Stimulated activated naive CD8-positive, alpha-beta T cell treated with anti-CD3 and anti-CD28 coated beads, Interleukin-15, Interleukin-2, amounts not matched to agents 100 ng/mL and 50 ng/mL, for 24 hours (primary cell): ENCODE measurements at regions not wholly inside any gene's neighbourhood (a gene's known extent, or its start where the extent isn't known, plus 50 kb on each side); places are given as distances from the start of the nearest gene placed in this dataset.

Source experiments
- H3K27ac Mint-ChIP-seq: one replicate; pipeline ENCODE4 v1.8.0; 2021; ENCODE audit warnings: mild to moderate bottlenecking, mixed read lengths
- H3K27me3 Mint-ChIP-seq: one replicate; pipeline ENCODE4 v1.8.0; 2021; ENCODE audit warnings: mixed read lengths
- H3K36me3 Mint-ChIP-seq: one replicate; pipeline ENCODE4 v1.8.0; 2021; ENCODE audit warnings: low read depth, mixed read lengths
- H3K4me1 Mint-ChIP-seq: one replicate; pipeline ENCODE4 v1.8.0; 2021; ENCODE audit warnings: low read depth, mixed read lengths
- H3K4me3 Mint-ChIP-seq: one replicate; pipeline ENCODE4 v1.8.0; 2021; ENCODE audit warnings: mild to moderate bottlenecking, mixed read lengths
- H3K9me3 Mint-ChIP-seq: one replicate; pipeline ENCODE4 v1.8.0; 2021; ENCODE audit warnings: mixed read lengths

DNA sequence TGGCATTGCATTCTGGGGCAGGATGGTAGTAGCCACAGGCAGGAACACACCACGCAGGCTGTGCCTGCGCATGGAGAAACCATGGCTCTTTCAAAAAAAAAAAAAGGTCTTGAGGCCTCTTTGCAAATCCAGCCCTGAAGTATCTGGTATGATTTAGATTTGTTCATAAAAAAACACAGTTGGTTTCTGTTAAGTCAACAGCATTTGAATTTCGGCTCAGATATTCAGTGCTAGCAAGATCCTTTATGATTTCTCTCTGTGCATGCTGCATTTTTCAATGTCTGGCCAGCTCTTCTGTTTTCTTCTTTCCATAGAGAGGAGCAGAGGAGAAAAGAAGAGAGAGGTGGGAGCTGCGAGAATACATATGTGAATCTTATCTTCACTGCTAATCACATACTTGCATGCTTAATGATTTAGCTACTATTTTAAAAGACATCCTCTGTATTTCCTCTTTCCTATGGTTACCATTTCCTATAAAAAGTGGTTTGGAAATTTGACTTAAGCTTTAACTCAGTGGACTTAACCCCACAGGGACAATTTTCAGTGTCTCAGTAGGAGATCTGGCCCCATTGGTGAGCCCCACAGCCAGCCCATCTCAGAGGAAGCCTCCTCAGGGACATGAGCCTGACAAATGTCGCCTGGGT, 214.3 kb upstream of the APCDD1 start:
- no peaks in the 10 kb centered on the region for H3K4me1 Mint-ChIP-seq
- no peaks in the 10 kb centered on the region for H3K27me3 Mint-ChIP-seq
- no peak overlapping the region for H3K4me3 Mint-ChIP-seq
- H3K36me3 Mint-ChIP-seq = no peaks in the 10 kb centered on the region
- no peak overlapping the region for H3K27ac Mint-ChIP-seq
- H3K9me3 Mint-ChIP-seq = no peaks in the 10 kb centered on the region

DNA sequence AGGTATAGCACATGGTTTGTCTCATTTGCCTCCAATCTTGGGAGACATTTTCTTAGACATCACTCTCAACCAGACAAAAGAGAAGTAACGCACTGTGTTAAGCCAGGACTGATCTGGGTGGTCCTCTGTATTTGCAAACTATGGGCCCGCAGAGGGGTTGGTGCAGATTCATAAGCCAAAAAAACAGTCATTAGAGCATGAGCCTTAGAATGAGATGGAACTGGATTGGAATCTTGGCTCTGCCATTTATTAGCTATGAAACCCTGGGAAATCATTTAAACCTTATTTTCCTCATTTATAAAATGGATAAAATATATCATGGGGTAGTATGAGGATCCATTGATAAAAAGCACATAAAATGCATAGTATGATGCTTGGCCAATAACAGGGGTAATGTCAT, 213.5 kb upstream of the APCDD1 start:
- Mint-ChIP-seq H3K27ac (no peak overlapping the region), H3K36me3 (no peaks in the 10 kb centered on the region), H3K27me3 (no peaks in the 10 kb centered on the region), H3K4me3 (no peak overlapping the region), H3K9me3 (no peaks in the 10 kb centered on the region), H3K4me1 (no peaks in the 10 kb centered on the region)

DNA sequence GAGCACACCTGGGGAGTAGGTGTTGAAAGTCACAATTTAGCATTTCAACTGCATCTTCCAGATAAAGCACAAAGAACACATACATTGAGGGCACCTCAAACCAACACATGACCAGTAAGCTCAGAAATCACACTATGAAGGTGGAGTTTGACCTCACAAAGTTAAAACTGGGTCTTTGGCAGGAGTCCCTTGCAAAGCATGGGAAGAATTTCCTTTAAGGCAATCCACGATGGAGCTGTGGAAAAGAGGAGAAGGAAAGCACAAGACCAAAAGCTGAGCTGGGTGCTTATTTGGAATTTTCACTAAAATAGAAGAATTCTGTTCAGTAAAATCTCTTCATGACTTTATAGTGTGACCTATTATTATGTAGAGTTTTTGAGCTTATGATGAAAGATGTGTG, 212.9 kb upstream of the APCDD1 start:
- no peaks in the 10 kb centered on the region for H3K4me1 Mint-ChIP-seq
- H3K27me3 Mint-ChIP-seq = no peaks in the 10 kb centered on the region
- H3K4me3 Mint-ChIP-seq = no peak overlapping the region
- no peaks in the 10 kb centered on the region for H3K9me3 Mint-ChIP-seq
- no peaks in the 10 kb centered on the region for H3K36me3 Mint-ChIP-seq
- H3K27ac Mint-ChIP-seq = no peak overlapping the region

DNA sequence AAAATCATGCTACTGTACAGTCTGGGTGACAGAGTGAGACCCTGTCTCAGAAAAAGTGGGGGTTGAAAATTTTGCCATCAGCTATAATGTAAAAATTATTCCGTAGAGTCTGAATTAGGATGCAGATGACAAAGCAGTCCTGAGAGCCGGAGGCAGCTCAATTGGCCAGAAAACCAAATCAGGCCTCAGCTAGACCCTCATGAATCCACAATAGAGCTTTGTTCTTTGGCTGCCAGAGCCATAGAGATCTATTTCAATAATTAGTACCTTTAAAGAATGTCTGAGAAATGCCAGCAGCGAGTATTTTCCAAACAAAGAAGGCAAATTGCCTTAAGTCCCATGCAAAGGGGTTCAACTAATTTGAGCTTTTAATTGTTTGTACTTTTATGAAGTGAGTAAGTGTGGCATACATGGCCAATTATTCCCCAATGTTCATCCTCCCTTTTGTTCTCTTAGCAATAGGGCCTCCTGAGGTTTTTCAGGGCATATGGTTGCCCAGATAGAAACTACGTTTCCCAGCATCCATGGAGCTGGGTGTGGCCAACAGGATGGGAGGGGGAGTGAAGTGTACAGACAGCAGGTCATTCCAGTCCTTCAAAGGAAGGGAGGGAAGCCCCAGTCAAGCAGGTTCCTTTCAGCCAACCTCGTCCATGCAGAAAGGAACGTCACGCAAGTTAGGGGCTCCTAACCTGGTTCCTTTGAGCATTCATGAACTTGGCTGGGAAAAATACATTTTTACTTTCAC, 211.3 kb upstream of the APCDD1 start:
- Mint-ChIP-seq H3K9me3 (no peaks in the 10 kb centered on the region), H3K27ac (no peak overlapping the region)

DNA sequence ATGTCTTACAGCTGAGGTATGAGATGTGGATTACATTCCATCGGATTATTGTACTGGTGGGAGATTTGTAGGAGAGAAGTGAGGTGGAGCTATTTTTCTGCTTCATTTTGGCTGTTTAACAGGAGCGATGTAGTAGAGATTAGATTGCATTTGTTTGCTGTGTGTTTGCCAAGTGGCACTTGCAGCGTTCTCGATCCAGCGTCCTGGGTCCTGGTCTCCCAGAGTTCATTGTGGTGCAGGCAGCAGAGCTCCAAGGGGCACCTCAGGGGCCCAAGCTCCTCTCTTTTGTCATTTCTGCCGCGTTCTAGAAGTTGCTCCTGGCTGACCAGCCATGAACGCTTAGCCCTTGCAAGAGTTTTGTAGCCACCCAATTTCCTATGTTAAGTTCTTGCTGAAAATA, 210.1 kb upstream of the APCDD1 start:
- Mint-ChIP-seq H3K36me3 (no peaks in the 10 kb centered on the region), H3K27ac (no peak overlapping the region), H3K27me3 (no peaks in the 10 kb centered on the region)

More for the DNA sequence above, 211.3 kb upstream of the APCDD1 start:
- H3K4me1 Mint-ChIP-seq = no peaks in the 10 kb centered on the region
- H3K36me3 Mint-ChIP-seq = no peaks in the 10 kb centered on the region
- no peaks in the 10 kb centered on the region for H3K27me3 Mint-ChIP-seq
- no peak overlapping the region for H3K4me3 Mint-ChIP-seq

DNA sequence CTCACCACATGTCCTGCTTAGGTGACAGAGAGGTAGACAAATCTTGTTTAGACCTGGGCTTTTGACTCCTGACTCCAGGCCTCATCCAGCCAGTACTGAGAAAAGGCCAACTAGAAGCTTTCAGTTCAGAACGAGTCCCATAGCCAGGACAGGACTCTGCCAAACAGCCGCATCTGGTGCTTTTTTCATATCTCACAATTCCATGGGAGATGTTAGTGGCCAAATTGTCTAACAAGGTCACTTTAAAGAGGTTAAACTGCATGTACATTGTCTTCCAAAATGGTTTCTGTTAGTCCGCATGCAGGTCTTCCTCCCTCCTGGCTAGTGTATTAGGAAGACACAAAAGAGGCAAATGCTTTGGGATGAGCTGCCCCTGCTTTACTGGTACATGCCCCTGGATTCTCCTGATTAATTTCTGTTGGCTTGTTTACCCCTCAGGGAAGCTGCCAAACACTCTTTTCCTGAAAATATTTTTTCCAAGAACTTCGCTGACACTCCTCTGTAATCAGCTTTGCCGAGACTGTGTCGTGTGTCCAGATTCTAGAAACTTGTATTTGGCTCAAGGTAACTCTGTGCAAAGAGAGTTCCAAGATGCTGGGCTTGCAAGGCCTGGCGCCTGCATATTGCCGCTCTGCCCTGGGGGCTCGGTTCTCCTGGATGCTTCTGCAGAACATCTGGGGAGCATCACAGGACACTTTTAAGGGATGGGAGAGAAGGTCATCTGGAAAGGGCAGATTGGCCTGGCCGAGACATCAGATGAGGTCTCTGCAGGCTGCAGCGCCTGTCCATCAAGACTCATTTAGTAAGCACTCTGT, 209.2 kb upstream of the APCDD1 start:
- Mint-ChIP-seq H3K9me3 (no peaks in the 10 kb centered on the region), H3K36me3 (no peaks in the 10 kb centered on the region), H3K4me3 (no peak overlapping the region), H3K27ac (no peak overlapping the region), H3K27me3 (no peaks in the 10 kb centered on the region), H3K4me1 (no peaks in the 10 kb centered on the region)

More for the DNA sequence above, 210.1 kb upstream of the APCDD1 start:
- Mint-ChIP-seq H3K9me3 (no peaks in the 10 kb centered on the region), H3K4me3 (no peak overlapping the region), H3K4me1 (no peaks in the 10 kb centered on the region)

DNA sequence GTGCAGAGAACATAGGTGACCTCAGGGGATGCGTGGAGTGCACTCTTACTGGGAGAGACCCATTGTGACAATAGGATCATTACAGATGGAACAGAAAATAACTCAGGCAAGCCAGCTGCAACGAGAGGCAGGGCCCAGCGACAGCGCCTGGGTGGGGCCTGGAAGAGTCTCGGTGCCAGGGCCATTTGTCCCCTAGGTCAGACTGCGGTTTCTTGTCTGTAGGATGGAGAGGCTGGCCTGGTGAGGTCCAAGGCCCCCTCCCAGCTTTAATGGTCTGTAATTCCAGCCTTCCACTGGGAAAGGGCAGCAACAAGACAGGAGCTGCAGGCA, 208.6 kb upstream of the APCDD1 start:
- Mint-ChIP-seq H3K9me3 (no peaks in the 10 kb centered on the region), H3K27me3 (no peaks in the 10 kb centered on the region)

DNA sequence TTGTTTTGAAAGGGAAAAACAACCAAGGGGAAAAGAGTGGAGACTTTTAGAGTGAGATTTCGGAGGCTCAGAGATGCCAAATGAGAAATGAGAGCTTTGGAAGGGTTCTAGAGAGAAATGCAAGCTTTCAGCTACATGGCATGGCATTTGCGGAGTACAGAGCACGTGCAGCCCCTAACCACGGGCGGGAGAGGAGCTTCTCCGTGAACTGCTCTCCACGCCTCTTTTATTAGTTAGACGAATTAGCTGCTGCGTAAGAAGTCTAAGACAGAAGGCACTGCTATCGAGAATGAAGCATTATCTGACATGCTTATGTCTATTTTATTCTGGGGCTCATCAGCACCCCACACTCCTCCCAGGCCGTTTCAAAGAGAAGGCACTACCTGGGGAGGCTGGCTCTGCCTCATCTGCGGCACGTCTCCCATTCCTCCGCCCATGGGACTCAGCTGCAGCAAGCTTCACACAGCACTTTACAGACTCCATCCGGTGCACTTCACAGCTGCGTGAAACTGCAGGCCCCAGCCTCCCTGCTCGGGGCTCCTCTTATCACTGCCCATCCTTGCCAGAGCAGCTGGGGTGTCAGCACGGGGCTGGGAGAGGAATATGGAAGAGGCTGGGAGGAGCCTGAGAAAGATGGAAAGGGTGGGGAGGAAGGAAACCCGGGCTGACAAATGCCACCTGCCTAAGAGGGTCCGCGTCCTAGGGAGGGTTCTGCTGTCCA, 207.3 kb upstream of the APCDD1 start:
- H3K27me3 Mint-ChIP-seq = no peaks in the 10 kb centered on the region
- no peak overlapping the region for H3K27ac Mint-ChIP-seq
- H3K4me3 Mint-ChIP-seq = no peak overlapping the region
- no peaks in the 10 kb centered on the region for H3K36me3 Mint-ChIP-seq
- no peaks in the 10 kb centered on the region for H3K9me3 Mint-ChIP-seq
- no peaks in the 10 kb centered on the region for H3K4me1 Mint-ChIP-seq

More for the DNA sequence above, 208.6 kb upstream of the APCDD1 start:
- no peaks in the 10 kb centered on the region for H3K4me1 Mint-ChIP-seq
- H3K27ac Mint-ChIP-seq = no peak overlapping the region
- no peak overlapping the region for H3K4me3 Mint-ChIP-seq
- no peaks in the 10 kb centered on the region for H3K36me3 Mint-ChIP-seq

DNA sequence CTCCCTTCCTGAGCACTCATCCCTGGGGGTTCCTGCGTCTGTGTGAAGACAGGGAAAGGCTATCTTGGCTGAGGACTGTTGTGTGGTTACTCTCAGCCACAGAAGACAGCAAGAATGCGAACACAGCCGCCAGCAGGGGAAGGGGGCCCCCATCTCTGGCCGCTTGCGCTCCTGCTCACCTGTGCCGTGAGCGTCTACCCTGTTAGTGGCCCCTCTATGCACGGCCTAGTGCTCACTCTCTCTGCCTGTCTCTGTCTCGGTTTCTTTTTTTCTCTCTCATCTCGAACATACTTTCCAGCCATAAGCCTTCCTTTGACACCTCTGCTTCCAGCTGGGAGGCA, 206.7 kb upstream of the APCDD1 start:
- no peak overlapping the region for H3K27ac Mint-ChIP-seq
- H3K9me3 Mint-ChIP-seq = no peaks in the 10 kb centered on the region

DNA sequence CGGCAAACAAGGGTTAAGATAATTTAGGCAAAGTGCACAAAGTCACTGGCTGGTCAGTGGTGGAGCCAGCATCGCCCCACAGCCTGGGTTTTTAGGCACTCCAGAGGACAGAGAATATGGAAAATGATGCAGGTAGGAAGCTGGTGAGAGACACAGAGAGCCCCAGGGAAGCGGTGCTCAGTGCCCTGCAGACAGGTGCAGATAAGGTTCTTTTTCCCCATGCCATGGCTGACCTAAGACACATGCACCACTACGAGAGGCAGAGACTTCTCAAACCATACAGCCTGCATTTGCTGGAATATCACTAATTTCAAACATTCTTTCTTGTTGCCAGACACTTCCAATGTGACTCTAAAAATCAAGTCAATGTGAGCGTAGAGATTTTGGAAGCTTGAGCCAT, 205.7 kb upstream of the APCDD1 start:
- no peak overlapping the region for H3K4me3 Mint-ChIP-seq
- H3K36me3 Mint-ChIP-seq = no peaks in the 10 kb centered on the region
- H3K4me1 Mint-ChIP-seq = peaks cover 4% of the 10 kb centered on the region
- no peaks in the 10 kb centered on the region for H3K9me3 Mint-ChIP-seq
- no peaks in the 10 kb centered on the region for H3K27me3 Mint-ChIP-seq
- H3K27ac Mint-ChIP-seq = no peak overlapping the region

More for the DNA sequence above, 206.7 kb upstream of the APCDD1 start:
- no peaks in the 10 kb centered on the region for H3K27me3 Mint-ChIP-seq
- H3K4me1 Mint-ChIP-seq = no peaks in the 10 kb centered on the region
- no peak overlapping the region for H3K4me3 Mint-ChIP-seq
- no peaks in the 10 kb centered on the region for H3K36me3 Mint-ChIP-seq

DNA sequence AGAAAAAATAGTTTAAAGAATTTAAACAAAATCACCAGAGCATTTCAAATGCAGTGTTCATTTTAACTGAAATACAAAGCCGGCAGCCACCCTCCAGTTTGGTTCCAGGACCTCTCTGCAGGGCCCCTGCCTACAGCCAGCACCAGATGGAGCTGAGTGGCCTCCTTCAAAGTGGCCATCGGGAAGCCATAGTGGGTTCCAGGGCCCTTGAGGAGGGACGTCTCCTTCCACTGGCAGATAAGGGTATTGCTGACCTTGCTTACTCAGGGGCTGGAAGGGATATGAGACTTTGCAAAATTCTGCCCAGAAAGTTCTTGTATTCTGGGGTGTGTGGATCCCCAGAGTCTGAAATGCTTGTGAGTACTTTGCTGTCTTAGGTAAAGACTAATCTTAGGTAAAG, 205.2 kb upstream of the APCDD1 start:
- no peak overlapping the region for H3K27ac Mint-ChIP-seq
- no peak overlapping the region for H3K4me3 Mint-ChIP-seq
- H3K27me3 Mint-ChIP-seq = no peaks in the 10 kb centered on the region
- H3K36me3 Mint-ChIP-seq = no peaks in the 10 kb centered on the region
- H3K4me1 Mint-ChIP-seq = peaks cover 4% of the 10 kb centered on the region
- H3K9me3 Mint-ChIP-seq = no peaks in the 10 kb centered on the region

DNA sequence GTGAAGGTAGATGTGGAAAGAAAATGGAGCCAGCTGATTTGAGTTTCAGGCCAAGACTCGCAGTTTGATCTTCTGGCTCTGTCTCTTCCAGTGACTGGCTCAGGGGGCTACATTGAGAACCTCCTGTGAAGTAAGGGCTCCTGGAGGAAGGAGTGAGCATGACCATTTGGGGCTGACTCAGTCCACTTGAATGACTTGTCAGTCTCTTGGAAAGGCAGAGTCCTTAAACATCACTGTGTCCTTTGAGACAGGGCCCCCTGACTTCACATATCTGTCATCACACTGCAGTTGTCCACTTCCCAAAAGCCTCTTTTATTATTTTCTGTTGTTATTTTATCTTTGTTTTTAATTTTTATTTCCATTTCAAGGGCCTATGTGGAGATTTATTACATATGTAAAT, 204.6 kb upstream of the APCDD1 start:
- Mint-ChIP-seq H3K36me3 (no peaks in the 10 kb centered on the region), H3K4me3 (no peak overlapping the region), H3K27me3 (no peaks in the 10 kb centered on the region), H3K27ac (no peak overlapping the region), H3K9me3 (no peaks in the 10 kb centered on the region), H3K4me1 (peaks cover 4% of the 10 kb centered on the region)

DNA sequence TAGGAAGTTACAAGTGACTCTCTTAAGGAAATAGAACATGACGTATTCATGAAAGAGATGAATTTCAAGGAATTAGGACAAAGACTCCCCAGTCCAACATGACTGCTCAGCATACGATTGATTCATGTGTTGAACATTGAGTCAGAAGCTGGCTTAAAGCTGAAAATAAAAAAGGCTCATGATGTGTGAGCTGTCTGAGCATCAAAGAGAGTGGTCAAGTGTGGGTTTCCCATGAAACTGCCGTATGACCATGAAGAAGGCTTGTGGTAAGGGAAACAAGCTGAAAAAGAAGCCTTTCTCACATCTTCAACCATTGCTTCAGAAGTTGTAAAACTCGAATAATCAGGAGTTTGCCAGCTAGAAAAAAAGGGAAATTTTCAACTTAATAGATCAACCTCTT, 201.9 kb upstream of the APCDD1 start:
- H3K27ac Mint-ChIP-seq = no peak overlapping the region
- no peaks in the 10 kb centered on the region for H3K9me3 Mint-ChIP-seq
- H3K27me3 Mint-ChIP-seq = peaks cover 5% of the 10 kb centered on the region
- H3K36me3 Mint-ChIP-seq = no peaks in the 10 kb centered on the region
- H3K4me3 Mint-ChIP-seq = no peak overlapping the region
- peaks cover 4% of the 10 kb centered on the region for H3K4me1 Mint-ChIP-seq

DNA sequence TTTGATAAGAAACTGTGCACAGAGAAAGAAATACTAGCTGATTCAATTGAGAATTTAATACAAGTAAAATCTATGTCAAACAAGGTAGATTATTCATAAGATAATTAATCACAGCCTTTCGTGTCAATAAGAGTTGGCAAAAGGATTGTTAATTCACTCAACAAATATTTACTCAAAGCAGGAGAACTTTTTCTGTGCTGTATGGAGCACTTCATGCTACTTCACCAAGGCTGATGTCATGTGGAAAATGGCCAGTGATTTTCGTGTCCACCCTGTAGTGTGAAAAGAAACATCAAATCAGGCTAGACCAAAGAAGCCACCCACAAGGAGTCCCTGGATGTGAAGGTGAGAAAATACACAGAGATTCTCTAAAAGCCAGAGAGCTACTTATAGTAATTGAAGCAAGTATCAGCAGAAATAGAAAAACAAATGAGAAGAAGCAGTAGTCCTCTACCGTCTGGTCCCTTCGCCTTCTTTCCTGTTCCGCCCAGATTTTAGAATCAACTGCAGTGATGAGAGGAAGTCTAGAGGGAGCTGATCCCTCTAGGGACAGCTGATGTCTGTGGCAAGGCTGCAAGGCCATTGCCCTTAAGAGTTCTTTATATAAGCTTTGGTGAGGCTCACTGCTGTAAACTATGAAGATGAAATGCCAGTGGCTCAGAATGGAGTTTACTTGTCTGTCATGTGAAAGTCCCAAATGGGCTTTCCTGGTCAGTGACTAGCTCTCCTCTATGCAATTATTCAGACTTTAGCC, 201.3 kb upstream of the APCDD1 start:
- no peak overlapping the region for H3K27ac Mint-ChIP-seq
- no peaks in the 10 kb centered on the region for H3K36me3 Mint-ChIP-seq
- peaks cover 4% of the 10 kb centered on the region for H3K4me1 Mint-ChIP-seq
- H3K4me3 Mint-ChIP-seq = no peak overlapping the region
- no peaks in the 10 kb centered on the region for H3K9me3 Mint-ChIP-seq
- H3K27me3 Mint-ChIP-seq = peaks cover 5% of the 10 kb centered on the region
